ENCODE measurements at regions not wholly inside any gene's neighbourhood (a gene's known extent, or its start where the extent isn't known, plus 50 kb on each side); places are given as distances from the start of the nearest gene placed in this dataset.

DNA sequence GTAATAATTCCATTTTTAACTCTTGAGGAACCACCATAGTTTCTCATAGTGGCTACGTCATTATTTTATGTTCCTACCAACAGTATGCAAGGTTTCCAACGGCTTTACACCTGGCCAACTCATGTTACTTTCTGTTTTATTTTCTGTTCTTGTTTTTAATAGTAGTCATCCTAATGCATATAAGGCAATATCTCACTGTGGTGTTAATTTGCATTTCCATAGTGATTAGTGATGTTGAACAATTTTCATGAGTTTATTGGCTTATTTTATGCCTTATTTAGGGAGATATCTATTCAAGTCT is 465.5 kb upstream of the KLF6 start:
- no peak overlapping the region for H2AFZ ChIP-seq (ENCODE audit: low read depth, low read length, severe bottlenecking)
- H4K20me1 ChIP-seq (ENCODE audit: low read depth, low read length): no peaks in the 10 kb centered on the region
- no peaks in the 10 kb centered on the region for H3K27me3 ChIP-seq (ENCODE audit: low read length)
- H3K4me3 ChIP-seq (ENCODE audit: insufficient read depth, low read length, poor library complexity, severe bottlenecking): no peak overlapping the region
- H3F3A ChIP-seq (ENCODE audit: insufficient read depth): no peaks in the 10 kb centered on the region
- H3K9me3 ChIP-seq (ENCODE audit: insufficient read depth, low read length): no peaks in the 10 kb centered on the region
- H3K36me3 ChIP-seq (ENCODE audit: low read length): no peaks in the 10 kb centered on the region
- H3K79me2 ChIP-seq (ENCODE audit: insufficient read depth, low read length): no peaks in the 10 kb centered on the region
- no peak overlapping the region for H3K27ac ChIP-seq (ENCODE audit: low read depth, low read length)
- no peaks in the 10 kb centered on the region for H3K9me2 ChIP-seq (replicated peaks; ENCODE audit: insufficient read depth, low read length)
- TF ChIP-seq EZH2phosphoT487 (conservative IDR thresholded peaks at IDR 0.05; ENCODE audit: low read length): no peak
- TF ChIP-seq, protein P1, sequence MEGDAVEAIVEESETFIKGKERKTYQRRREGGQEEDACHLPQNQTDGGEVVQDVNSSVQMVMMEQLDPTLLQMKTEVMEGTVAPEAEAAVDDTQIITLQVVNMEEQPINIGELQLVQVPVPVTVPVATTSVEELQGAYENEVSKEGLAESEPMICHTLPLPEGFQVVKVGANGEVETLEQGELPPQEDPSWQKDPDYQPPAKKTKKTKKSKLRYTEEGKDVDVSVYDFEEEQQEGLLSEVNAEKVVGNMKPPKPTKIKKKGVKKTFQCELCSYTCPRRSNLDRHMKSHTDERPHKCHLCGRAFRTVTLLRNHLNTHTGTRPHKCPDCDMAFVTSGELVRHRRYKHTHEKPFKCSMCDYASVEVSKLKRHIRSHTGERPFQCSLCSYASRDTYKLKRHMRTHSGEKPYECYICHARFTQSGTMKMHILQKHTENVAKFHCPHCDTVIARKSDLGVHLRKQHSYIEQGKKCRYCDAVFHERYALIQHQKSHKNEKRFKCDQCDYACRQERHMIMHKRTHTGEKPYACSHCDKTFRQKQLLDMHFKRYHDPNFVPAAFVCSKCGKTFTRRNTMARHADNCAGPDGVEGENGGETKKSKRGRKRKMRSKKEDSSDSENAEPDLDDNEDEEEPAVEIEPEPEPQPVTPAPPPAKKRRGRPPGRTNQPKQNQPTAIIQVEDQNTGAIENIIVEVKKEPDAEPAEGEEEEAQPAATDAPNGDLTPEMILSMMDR (IDR thresholded peaks at IDR 0.05; ENCODE audit: insufficient read depth, low read length, poor library complexity, severe bottlenecking): no peak
- no peak overlapping the region for H3K9ac ChIP-seq (ENCODE audit: low read length)
- H3K4me2 ChIP-seq (ENCODE audit: low read depth, low read length, poor library complexity, severe bottlenecking): no peak overlapping the region

DNA sequence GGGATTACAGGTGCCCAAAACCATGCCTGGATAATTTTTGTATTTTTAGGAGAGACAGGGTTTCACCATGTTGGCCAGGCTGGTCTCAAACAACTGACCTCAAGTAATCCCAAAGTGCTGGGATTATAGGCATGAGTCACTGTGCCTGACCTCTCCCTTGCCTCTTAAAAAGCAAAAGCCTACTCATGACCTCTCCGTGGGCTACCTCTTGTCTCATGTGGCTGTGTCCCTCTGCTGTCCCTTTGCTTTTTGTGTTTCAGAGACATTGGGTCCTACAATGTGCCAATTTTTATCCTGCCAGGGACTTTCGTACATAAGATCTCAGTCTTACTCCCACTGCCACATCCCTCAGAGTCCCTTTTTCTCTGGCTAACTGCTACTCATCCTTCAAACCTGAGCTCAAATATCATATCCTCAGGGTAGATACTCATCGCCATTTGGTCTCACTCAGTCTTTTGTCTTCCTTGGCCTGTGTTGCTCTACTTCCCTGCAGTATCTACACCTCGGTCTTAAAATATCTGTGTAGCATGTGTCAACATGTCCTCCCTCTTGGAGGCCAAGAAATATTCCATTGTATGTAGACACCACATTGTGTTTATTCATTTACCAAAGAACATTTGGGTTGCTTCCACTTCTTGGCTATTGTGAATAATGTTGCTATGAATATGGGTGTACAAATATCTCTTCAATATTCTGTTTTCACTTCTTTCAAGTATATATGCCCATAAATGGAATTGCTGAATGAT is 465.0 kb upstream of the KLF6 start:
- no peak overlapping the region for H3K4me2 ChIP-seq (ENCODE audit: low read depth, low read length, poor library complexity, severe bottlenecking)
- H3K9me3 ChIP-seq (ENCODE audit: insufficient read depth, low read length): no peaks in the 10 kb centered on the region
- H3K9me2 ChIP-seq (replicated peaks; ENCODE audit: insufficient read depth, low read length): no peaks in the 10 kb centered on the region
- H4K20me1 ChIP-seq (ENCODE audit: low read depth, low read length): no peaks in the 10 kb centered on the region
- no peak overlapping the region for H3K27ac ChIP-seq (ENCODE audit: low read depth, low read length)
- H3K36me3 ChIP-seq (ENCODE audit: low read length): no peaks in the 10 kb centered on the region
- H3K4me3 ChIP-seq (ENCODE audit: insufficient read depth, low read length, poor library complexity, severe bottlenecking): no peak overlapping the region
- no peak overlapping the region for H2AFZ ChIP-seq (ENCODE audit: low read depth, low read length, severe bottlenecking)
- H3K27me3 ChIP-seq (ENCODE audit: low read length): no peaks in the 10 kb centered on the region
- no peaks in the 10 kb centered on the region for H3K79me2 ChIP-seq (ENCODE audit: insufficient read depth, low read length)
- TF ChIP-seq, protein P1 (IDR thresholded peaks at IDR 0.05; ENCODE audit: insufficient read depth, low read length, poor library complexity, severe bottlenecking): no peak
- no peak for TF ChIP-seq EZH2phosphoT487 (conservative IDR thresholded peaks at IDR 0.05; ENCODE audit: low read length)
- no peaks in the 10 kb centered on the region for H3F3A ChIP-seq (ENCODE audit: insufficient read depth)
- no peak overlapping the region for H3K9ac ChIP-seq (ENCODE audit: low read length)

DNA sequence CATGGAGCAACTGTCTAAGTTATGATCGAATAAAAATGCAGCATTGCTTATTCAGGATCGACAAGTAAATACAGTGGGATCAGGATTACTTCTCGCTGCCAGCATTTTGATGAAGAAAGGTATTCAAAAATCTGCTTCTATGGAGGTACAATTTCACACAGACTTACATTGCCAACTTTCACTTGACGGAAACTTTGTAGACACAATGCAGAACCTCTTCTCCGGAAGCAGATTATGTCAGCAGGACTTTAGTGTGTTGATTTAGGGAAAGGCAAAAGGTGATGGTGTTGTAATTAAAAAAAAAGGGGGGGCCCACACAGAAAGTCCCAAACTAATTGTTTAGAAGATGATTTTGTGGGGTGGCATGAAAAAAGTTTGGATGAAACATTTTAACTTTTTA is 462.4 kb upstream of the KLF6 start:
- TF ChIP-seq EZH2phosphoT487 (conservative IDR thresholded peaks at IDR 0.05; ENCODE audit: low read length): no peak
- TF ChIP-seq, protein P1 (IDR thresholded peaks at IDR 0.05; ENCODE audit: insufficient read depth, low read length, poor library complexity, severe bottlenecking): no peak
- H3K9me3 ChIP-seq (ENCODE audit: insufficient read depth, low read length): no peaks in the 10 kb centered on the region
- H3K4me2 ChIP-seq (ENCODE audit: low read depth, low read length, poor library complexity, severe bottlenecking): no peak overlapping the region
- H3K9me2 ChIP-seq (replicated peaks; ENCODE audit: insufficient read depth, low read length): no peaks in the 10 kb centered on the region
- H3F3A ChIP-seq (ENCODE audit: insufficient read depth): no peaks in the 10 kb centered on the region
- no peaks in the 10 kb centered on the region for H3K36me3 ChIP-seq (ENCODE audit: low read length)
- no peaks in the 10 kb centered on the region for H3K27me3 ChIP-seq (ENCODE audit: low read length)
- H3K79me2 ChIP-seq (ENCODE audit: insufficient read depth, low read length): no peaks in the 10 kb centered on the region
- no peak overlapping the region for H3K9ac ChIP-seq (ENCODE audit: low read length)
- H3K27ac ChIP-seq (ENCODE audit: low read depth, low read length): no peak overlapping the region
- no peak overlapping the region for H2AFZ ChIP-seq (ENCODE audit: low read depth, low read length, severe bottlenecking)
- H4K20me1 ChIP-seq (ENCODE audit: low read depth, low read length): no peaks in the 10 kb centered on the region
- no peak overlapping the region for H3K4me3 ChIP-seq (ENCODE audit: insufficient read depth, low read length, poor library complexity, severe bottlenecking)
